MCF 10A (cell line): ENCODE measurements at regions not wholly inside any gene's neighbourhood (a gene's known extent, or its start where the extent isn't known, plus 50 kb on each side); places are given as distances from the start of the nearest gene placed in this dataset.

ENCODE experiments used
- BruUV-seq: library from RNA; stranded (reverse); fragments of 400-500 nt; replicated peaks from 2 replicates; lab custom pipeline; 2021; lab: Mats Ljungman, UMichigan
- CTCF ChIA-PET: fragments of 300-600 bp; sonication (Branson Sonifier 250); formaldehyde crosslinking; extraction: SDS; loops from one replicate; lab custom pipeline; 2021; ENCODE audit warnings: antibody characterized with exemption, inconsistent platforms; lab: Yijun Ruan, JAX
- POLR2A ChIA-PET: fragments of 300-600, 350-650 bp; sonication (Branson Sonifier 250); formaldehyde crosslinking; extraction: SDS; loops from one replicate; lab custom pipeline; 2020; ENCODE audit warnings: antibody characterized with exemption, inconsistent platforms; lab: Yijun Ruan, JAX
- DNase-seq: peaks from one replicate; pipeline ENCODE4 v3.0.0-alpha.2; 2018; ENCODE audit not compliant: unreplicated experiment
- H3K27ac Mint-ChIP-seq: one replicate; pipeline ENCODE4 v1.8.0; 2022; ENCODE audit warnings: mild to moderate bottlenecking, low read depth, mixed read lengths; ENCODE audit not compliant: unreplicated experiment
- H3K27me3 Mint-ChIP-seq: one replicate; pipeline ENCODE4 v1.8.0; 2022; ENCODE audit warnings: mixed read lengths; ENCODE audit not compliant: insufficient read depth, unreplicated experiment
- H3K36me3 Mint-ChIP-seq: one replicate; pipeline ENCODE4 v1.8.0; 2022; ENCODE audit warnings: mild to moderate bottlenecking, moderate library complexity, mixed read lengths; ENCODE audit not compliant: insufficient read depth, unreplicated experiment
- H3K4me1 Mint-ChIP-seq: one replicate; pipeline ENCODE4 v1.8.0; 2022; ENCODE audit warnings: mixed read lengths; ENCODE audit not compliant: insufficient read depth, unreplicated experiment
- H3K4me3 Mint-ChIP-seq: one replicate; pipeline ENCODE4 v1.8.0; 2022; ENCODE audit warnings: mild to moderate bottlenecking, moderate library complexity, mixed read lengths; ENCODE audit not compliant: unreplicated experiment
- H3K9me3 Mint-ChIP-seq: one replicate; pipeline ENCODE4 v1.8.0; 2022; ENCODE audit warnings: mixed read lengths; ENCODE audit not compliant: unreplicated experiment
- intact Hi-C: fragments of 100-400 bp; cut with micrococcal nuclease; formaldehyde crosslinking; loops from 2 replicates; pipeline ENCODE4 v1.14.1; 2022
- TF ChIP-seq, protein P1 (sequence below): fragments of 200-600 bp; IDR thresholded peaks from one replicate; pipeline ENCODE4 v1.8.0; 2022; ENCODE audit warnings: antibody characterized with exemption, mild to moderate bottlenecking; ENCODE audit not compliant: unreplicated experiment

DNA sequence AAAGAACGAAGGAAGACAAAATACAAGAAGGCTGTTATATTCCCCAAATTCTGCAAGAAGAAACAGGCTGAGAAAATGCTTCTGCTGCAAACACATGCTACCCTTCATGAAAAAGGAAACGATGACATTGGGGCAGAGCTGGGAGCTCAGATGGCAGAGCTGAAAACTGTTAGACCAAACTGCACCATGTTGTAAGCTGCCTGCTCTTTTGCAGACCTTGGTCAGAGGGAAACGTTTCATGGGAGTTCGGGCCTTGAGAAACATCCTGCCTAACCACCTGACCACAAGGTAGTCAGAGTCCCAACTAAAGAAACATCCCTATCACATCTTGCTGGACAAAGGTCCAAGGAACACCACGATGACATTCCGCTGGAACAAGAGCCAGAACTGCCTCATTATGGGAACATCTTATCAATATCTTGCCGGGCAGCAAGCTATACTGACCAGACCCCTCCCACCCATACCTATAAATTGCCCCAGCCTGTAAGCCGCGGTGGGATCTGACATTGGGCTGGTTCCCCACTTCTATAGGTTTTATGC is 110.7 kb upstream of the CTSC start:
- Mint-ChIP-seq H3K4me3 (no peak overlapping the region), H3K27me3 (no peaks in the 10 kb centered on the region), H3K27ac (no peak overlapping the region), H3K4me1 (no peaks in the 10 kb centered on the region), H3K36me3 (no peaks in the 10 kb centered on the region), H3K9me3 (no peaks in the 10 kb centered on the region)
- CTCF ChIA-PET: interaction anchor here (0.6 to 0.7 kb wide), 2 partner anchors 358 to 1124 kb away, joined by 4 read pairs; no protein-coding TSS in a partner anchor
- BruUV-seq: no TSS peak
- intact Hi-C loops: no loop called here
- TF ChIP-seq, protein P1, sequence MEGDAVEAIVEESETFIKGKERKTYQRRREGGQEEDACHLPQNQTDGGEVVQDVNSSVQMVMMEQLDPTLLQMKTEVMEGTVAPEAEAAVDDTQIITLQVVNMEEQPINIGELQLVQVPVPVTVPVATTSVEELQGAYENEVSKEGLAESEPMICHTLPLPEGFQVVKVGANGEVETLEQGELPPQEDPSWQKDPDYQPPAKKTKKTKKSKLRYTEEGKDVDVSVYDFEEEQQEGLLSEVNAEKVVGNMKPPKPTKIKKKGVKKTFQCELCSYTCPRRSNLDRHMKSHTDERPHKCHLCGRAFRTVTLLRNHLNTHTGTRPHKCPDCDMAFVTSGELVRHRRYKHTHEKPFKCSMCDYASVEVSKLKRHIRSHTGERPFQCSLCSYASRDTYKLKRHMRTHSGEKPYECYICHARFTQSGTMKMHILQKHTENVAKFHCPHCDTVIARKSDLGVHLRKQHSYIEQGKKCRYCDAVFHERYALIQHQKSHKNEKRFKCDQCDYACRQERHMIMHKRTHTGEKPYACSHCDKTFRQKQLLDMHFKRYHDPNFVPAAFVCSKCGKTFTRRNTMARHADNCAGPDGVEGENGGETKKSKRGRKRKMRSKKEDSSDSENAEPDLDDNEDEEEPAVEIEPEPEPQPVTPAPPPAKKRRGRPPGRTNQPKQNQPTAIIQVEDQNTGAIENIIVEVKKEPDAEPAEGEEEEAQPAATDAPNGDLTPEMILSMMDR: no peak
- DNase-seq: no peak
- POLR2A ChIA-PET: no interaction called here

DNA sequence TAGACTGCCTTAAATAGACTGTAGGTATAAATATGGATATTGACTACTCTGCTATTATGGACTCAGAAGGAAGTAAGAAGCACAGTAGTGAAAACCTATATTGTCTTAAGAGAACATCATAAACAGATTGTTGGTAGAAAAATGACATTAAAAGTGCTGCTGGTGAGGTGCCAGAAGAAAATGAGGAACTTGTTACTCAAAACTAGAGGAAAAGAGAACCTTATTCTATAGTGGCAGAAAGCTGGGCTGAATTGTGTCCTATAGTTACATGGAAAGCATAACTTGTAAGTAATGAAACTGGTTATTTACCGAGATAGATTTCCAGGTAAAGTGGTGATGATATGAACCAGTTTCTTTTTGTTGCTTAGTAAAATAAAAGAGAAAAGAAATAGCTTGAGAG is 109.7 kb upstream of the CTSC start:
- CTCF ChIA-PET: no interaction called here
- no peak overlapping the region for H3K27ac Mint-ChIP-seq

DNA sequence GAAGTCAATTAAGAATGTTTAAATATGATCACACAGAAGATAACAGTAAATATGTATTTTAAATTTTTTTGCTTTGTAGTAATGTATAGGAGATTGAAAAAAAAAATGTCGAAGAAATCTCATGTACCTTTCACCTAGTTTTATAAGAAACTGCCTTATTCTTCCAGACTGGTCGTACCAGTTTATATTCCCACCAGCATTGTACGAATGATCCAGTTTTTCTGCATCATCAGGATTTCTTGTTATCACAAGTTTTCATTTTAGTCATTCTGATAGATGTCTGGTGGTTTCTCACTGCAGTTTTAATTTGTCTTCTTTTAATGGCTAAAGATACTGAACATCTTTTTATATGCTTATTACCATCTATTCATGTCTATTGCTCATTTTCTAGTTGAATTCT is 101.8 kb upstream of the CTSC start:
- Mint-ChIP-seq H3K27ac (no peak overlapping the region), H3K4me1 (peaks cover 5% of the 10 kb centered on the region), H3K4me3 (no peak overlapping the region), H3K27me3 (no peaks in the 10 kb centered on the region), H3K9me3 (no peaks in the 10 kb centered on the region), H3K36me3 (no peaks in the 10 kb centered on the region)
- no TSS peak for BruUV-seq
- CTCF ChIA-PET: interaction anchor here (0.6 kb wide), 1 partner anchor 94 kb away, joined by 3 read pairs; no protein-coding TSS in a partner anchor
- intact Hi-C loops: no loop called here
- DNase-seq: no peak
- TF ChIP-seq, protein P1: no peak
- POLR2A ChIA-PET: interaction anchor here (1.1 kb wide), 1 partner anchor 102 kb away, joined by 4 read pairs; the partner anchor contains the start of gene CTSC

More for the DNA sequence above, 109.7 kb upstream of the CTSC start:
- no peak overlapping the region for H3K4me3 Mint-ChIP-seq
- BruUV-seq: no TSS peak
- POLR2A ChIA-PET: no interaction called here
- H3K27me3 Mint-ChIP-seq: no peaks in the 10 kb centered on the region
- no peaks in the 10 kb centered on the region for H3K9me3 Mint-ChIP-seq
- no peaks in the 10 kb centered on the region for H3K4me1 Mint-ChIP-seq
- H3K36me3 Mint-ChIP-seq: no peaks in the 10 kb centered on the region
- intact Hi-C loops: no loop called here
- TF ChIP-seq, protein P1: no peak
- no peak for DNase-seq

DNA sequence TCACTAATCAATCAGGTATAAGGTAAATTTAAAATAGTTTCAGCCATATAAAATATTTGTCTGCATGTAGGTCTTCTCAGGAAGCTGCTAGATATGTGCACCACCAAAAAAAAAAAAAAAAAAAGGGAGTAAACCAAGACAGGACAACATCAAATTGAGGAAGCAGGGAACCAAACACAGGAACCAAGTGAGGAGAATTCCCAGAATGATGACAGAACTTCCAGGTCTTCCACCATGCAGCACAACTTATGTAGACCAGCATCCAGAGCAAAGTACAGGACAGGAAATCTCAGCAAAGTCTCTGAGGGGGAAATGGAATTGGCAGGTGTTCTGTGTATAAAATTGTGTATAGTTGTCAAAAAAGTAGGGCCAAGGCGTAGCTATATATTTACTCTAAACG is 101.2 kb upstream of the CTSC start:
- Mint-ChIP-seq H3K9me3 (no peaks in the 10 kb centered on the region), H3K4me1 (peaks cover 8% of the 10 kb centered on the region), H3K4me3 (no peak overlapping the region), H3K27ac (no peak overlapping the region), H3K27me3 (no peaks in the 10 kb centered on the region), H3K36me3 (no peaks in the 10 kb centered on the region)
- CTCF ChIA-PET: interaction anchor here (0.6 kb wide), 2 partner anchors 142 to 975 kb away, joined by 3 to 4 read pairs; no protein-coding TSS in a partner anchor
- intact Hi-C loops: no loop called here
- BruUV-seq: no TSS peak
- POLR2A ChIA-PET: no interaction called here
- no peak for DNase-seq
- TF ChIP-seq, protein P1: no peak
